ENCODE measurements at regions not wholly inside any gene's neighbourhood (a gene's known extent, or its start where the extent isn't known, plus 50 kb on each side); places are given as distances from the start of the nearest gene placed in this dataset.

- DNase-seq (ENCODE audit: low read depth, low spot score), result no peak
These were observed 96.3 kb upstream of the PDC start for GRCh38 chr1:186557147-186557777.

GRCh38 chr1:186550832-186551231 lies 89.9 kb upstream of the PDC start:
- peak; percentile 4 for DNase-seq (ENCODE audit: low read depth, low spot score)

GRCh38 chr1:186541003-186541402 lies 80.1 kb upstream of the PDC start:
- DNase-seq (ENCODE audit: low read depth, low spot score), result peak; percentile 1

- DNase-seq (ENCODE audit: low read depth, low spot score), result no peak
These were observed 79.6 kb upstream of the PDC start for GRCh38 chr1:186540521-186540920.

- no peak for DNase-seq (ENCODE audit: low read depth, low spot score)
These were observed 75.5 kb upstream of the PDC start for GRCh38 chr1:186536273-186536890.

GRCh38 chr1:186535388-186536133 lies 74.6 kb upstream of the PDC start:
- no peak for DNase-seq (ENCODE audit: low read depth, low spot score)

GRCh38 chr1:186534401-186534800 lies 73.5 kb upstream of the PDC start:
- DNase-seq (ENCODE audit: low read depth, low spot score), result no peak

- DNase-seq (ENCODE audit: low read depth, low spot score), result no peak
These were observed 71.6 kb upstream of the PDC start for GRCh38 chr1:186532466-186532865.

GRCh38 chr1:186531561-186532165 lies 70.7 kb upstream of the PDC start:
- no peak for DNase-seq (ENCODE audit: low read depth, low spot score)

- no peak for DNase-seq (ENCODE audit: low read depth, low spot score)
These were observed 69.2 kb upstream of the PDC start for GRCh38 chr1:186530109-186530508.

GRCh38 chr1:186519982-186520381 lies 59.1 kb upstream of the PDC start:
- no peak for DNase-seq (ENCODE audit: low read depth, low spot score)

GRCh38 chr1:186518822-186519381 lies 58.0 kb upstream of the PDC start:
- no peak for DNase-seq (ENCODE audit: low read depth, low spot score)

- no peak for DNase-seq (ENCODE audit: low read depth, low spot score)
These were observed 57.5 kb upstream of the PDC start for GRCh38 chr1:186518395-186518794.

- DNase-seq (ENCODE audit: low read depth, low spot score), result no peak
These were observed 53.5 kb upstream of the PDC start for GRCh38 chr1:186514367-186514766.

- DNase-seq (ENCODE audit: low read depth, low spot score), result no peak
These were observed 52.6 kb upstream of the PDC start for GRCh38 chr1:186513526-186513925.

- DNase-seq (ENCODE audit: low read depth, low spot score), result peak; percentile 2
These were observed 52.0 kb upstream of the PDC start for GRCh38 chr1:186512698-186513457.

- DNase-seq (ENCODE audit: low read depth, low spot score), result peak; percentile 36
These were observed 51.1 kb upstream of the PDC start for GRCh38 chr1:186511761-186512637.
